ENCODE measurements at regions not wholly inside any gene's neighbourhood (a gene's known extent, or its start where the extent isn't known, plus 50 kb on each side); places are given as distances from the start of the nearest gene placed in this dataset.
"Not testable (repeated sequence)": the region's sequence is repeated elsewhere in the genome, so short reads cannot be mapped to it uniquely, and the experiment has no call there.

GRCh38 chr1:101370488-101370887, 133.7 kb downstream of the S1PR1 start:
- no peak for DNase-seq (ENCODE audit: low read depth)

GRCh38 chr1:101371259-101371658, 134.4 kb downstream of the S1PR1 start:
- no peak for DNase-seq (ENCODE audit: low read depth)

GRCh38 chr1:101373570-101373969, 136.8 kb downstream of the S1PR1 start:
- DNase-seq (ENCODE audit: low read depth), result no peak

- not testable (repeated sequence) for DNase-seq (ENCODE audit: low read depth)
These were observed 138.6 kb downstream of the S1PR1 start for GRCh38 chr1:101375448-101375847.

- DNase-seq (ENCODE audit: low read depth), result no peak
These were observed 139.6 kb downstream of the S1PR1 start for GRCh38 chr1:101376121-101377083.

GRCh38 chr1:101377084-101377835, 140.4 kb downstream of the S1PR1 start:
- no peak for DNase-seq (ENCODE audit: low read depth)

- no peak for DNase-seq (ENCODE audit: low read depth)
These were observed 142.2 kb downstream of the S1PR1 start for GRCh38 chr1:101379037-101379436.

- DNase-seq (ENCODE audit: low read depth), result no peak
These were observed 143.1 kb downstream of the S1PR1 start for GRCh38 chr1:101379950-101380349.

- no peak for DNase-seq (ENCODE audit: low read depth)
These were observed 145.3 kb downstream of the S1PR1 start for GRCh38 chr1:101382135-101382534.

- no peak for DNase-seq (ENCODE audit: low read depth)
These were observed 152.2 kb downstream of the S1PR1 start for GRCh38 chr1:101388904-101389546.

- DNase-seq (ENCODE audit: low read depth), result no peak
These were observed 152.7 kb downstream of the S1PR1 start for GRCh38 chr1:101389547-101389929.

GRCh38 chr1:101392552-101392951, 155.7 kb downstream of the S1PR1 start:
- no peak for DNase-seq (ENCODE audit: low read depth)

GRCh38 chr1:101394041-101394440, 157.2 kb downstream of the S1PR1 start:
- DNase-seq (ENCODE audit: low read depth), result no peak

GRCh38 chr1:101399222-101399621, 162.4 kb downstream of the S1PR1 start:
- no peak for DNase-seq (ENCODE audit: low read depth)

- no peak for DNase-seq (ENCODE audit: low read depth)
These were observed 169.5 kb downstream of the S1PR1 start for GRCh38 chr1:101406271-101406670.

- DNase-seq (ENCODE audit: low read depth), result no peak
These were observed 169.9 kb downstream of the S1PR1 start for GRCh38 chr1:101406681-101407080.

GRCh38 chr1:101407505-101408211, 170.8 kb downstream of the S1PR1 start:
- no peak for DNase-seq (ENCODE audit: low read depth)

GRCh38 chr1:101408212-101409042, 171.6 kb downstream of the S1PR1 start:
- DNase-seq (ENCODE audit: low read depth), result no peak

- no peak for DNase-seq (ENCODE audit: low read depth)
These were observed 172.3 kb downstream of the S1PR1 start for GRCh38 chr1:101409102-101409501.

GRCh38 chr1:101410048-101410878, 173.4 kb downstream of the S1PR1 start:
- no peak for DNase-seq (ENCODE audit: low read depth)
